NCI-H2081 treated with DMSO at 0.1 percent for 48 hours (cell line): ENCODE measurements at regions not wholly inside any gene's neighbourhood (a gene's known extent, or its start where the extent isn't known, plus 50 kb on each side); places are given as distances from the start of the nearest gene placed in this dataset.

ENCODE experiments used
- DNase-seq: peaks from one replicate; lab custom pipeline; 2025; lab: John Stamatoyannopoulos, UW

GRCh38 chr2:5401115-5401657 is 291.0 kb upstream of the SOX11 start:
- DNase-seq = no peak

- no peak for DNase-seq
Observed at GRCh38 chr2:5403392-5403791, 288.8 kb upstream of the SOX11 start.

GRCh38 chr2:5409898-5410381 is 282.2 kb upstream of the SOX11 start:
- peak; percentile 79 for DNase-seq

GRCh38 chr2:5410991-5411700 is 281.0 kb upstream of the SOX11 start:
- DNase-seq = no peak

GRCh38 chr2:5412001-5412400 is 280.2 kb upstream of the SOX11 start:
- no peak for DNase-seq

- no peak for DNase-seq
Observed at GRCh38 chr2:5433855-5434254, 258.3 kb upstream of the SOX11 start.

GRCh38 chr2:5437375-5437774 is 254.8 kb upstream of the SOX11 start:
- DNase-seq = no peak

- DNase-seq = no peak
Observed at GRCh38 chr2:5440174-5440573, 252.0 kb upstream of the SOX11 start.

- DNase-seq = no peak
Observed at GRCh38 chr2:5442736-5443135, 249.4 kb upstream of the SOX11 start.

GRCh38 chr2:5444168-5444567 is 248.0 kb upstream of the SOX11 start:
- DNase-seq = no peak

GRCh38 chr2:5444854-5445253 is 247.3 kb upstream of the SOX11 start:
- DNase-seq = no peak

GRCh38 chr2:5449867-5450266 is 242.3 kb upstream of the SOX11 start:
- DNase-seq = no peak

GRCh38 chr2:5453220-5454050 is 238.7 kb upstream of the SOX11 start:
- no peak for DNase-seq

- no peak for DNase-seq
Observed at GRCh38 chr2:5454051-5454390, 238.2 kb upstream of the SOX11 start.

- no peak for DNase-seq
Observed at GRCh38 chr2:5459041-5459440, 233.1 kb upstream of the SOX11 start.

GRCh38 chr2:5464657-5465056 is 227.5 kb upstream of the SOX11 start:
- no peak for DNase-seq

GRCh38 chr2:5465859-5466258 is 226.3 kb upstream of the SOX11 start:
- no peak for DNase-seq

GRCh38 chr2:5467178-5467905 is 224.8 kb upstream of the SOX11 start:
- no peak for DNase-seq

GRCh38 chr2:5472673-5473072 is 219.5 kb upstream of the SOX11 start:
- DNase-seq = no peak

GRCh38 chr2:5473635-5474034 is 218.5 kb upstream of the SOX11 start:
- no peak for DNase-seq

GRCh38 chr2:5474716-5475115 is 217.5 kb upstream of the SOX11 start:
- DNase-seq = no peak

GRCh38 chr2:5479265-5479928 is 212.8 kb upstream of the SOX11 start:
- peak; percentile 36 for DNase-seq
